Immature natural killer cell (primary cell): ENCODE measurements at regions not wholly inside any gene's neighbourhood (a gene's known extent, or its start where the extent isn't known, plus 50 kb on each side); places are given as distances from the start of the nearest gene placed in this dataset.
A peak's percentile ranks its signal among the peaks of the same experiment; 100 is the strongest.

ENCODE experiments used
- DNase-seq, 3 donors: peaks; one replicate each; pipeline ENCODE4 v3.0.0; 2022; ENCODE audit warnings: mixed read lengths in 1 of 3
- H3K27ac Mint-ChIP-seq, 6 donors: one replicate each; pipeline ENCODE4 v1.8.0; 2020; ENCODE audit warnings: mixed read lengths in 6 of 6, mild to moderate bottlenecking in 5 of 6, inconsistent platforms in 4 of 6, moderate library complexity in 3 of 6
- H3K27me3 Mint-ChIP-seq, 3 donors: one replicate each; pipeline ENCODE4 v1.8.0; 2020 to 2021; ENCODE audit warnings: low read depth in 3 of 3, mild to moderate bottlenecking in 3 of 3, mixed read lengths in 3 of 3, moderate library complexity in 3 of 3, inconsistent platforms in 1 of 3
- H3K36me3 Mint-ChIP-seq, 3 donors: one replicate each; pipeline ENCODE4 v1.8.0; 2020; ENCODE audit warnings: mixed read lengths in 3 of 3, inconsistent platforms in 2 of 3, mild to moderate bottlenecking in 2 of 3
- H3K4me1 Mint-ChIP-seq, 2 donors: one replicate each; pipeline ENCODE4 v1.8.0; 2020; ENCODE audit warnings: inconsistent platforms in 2 of 2, mild to moderate bottlenecking in 2 of 2, mixed read lengths in 2 of 2, moderate library complexity in 1 of 2
- H3K4me3 Mint-ChIP-seq, 5 donors: one replicate each; pipeline ENCODE4 v1.8.0; 2020; ENCODE audit warnings: mild to moderate bottlenecking in 5 of 5, mixed read lengths in 5 of 5, inconsistent platforms in 3 of 5, moderate library complexity in 3 of 5
- H3K9me3 Mint-ChIP-seq, 6 donors: one replicate each; pipeline ENCODE4 v1.8.0; 2020; ENCODE audit warnings: mild to moderate bottlenecking in 6 of 6, mixed read lengths in 6 of 6, inconsistent platforms in 4 of 6, moderate library complexity in 3 of 6

GRCh38 chr7:135844903-135845302 lies 96.3 kb upstream of the FAM180A start:
- Mint-ChIP-seq H3K36me3 (no peaks in the 10 kb centered on the region), H3K4me1 (peaks cover 15 to 16% of the 10 kb centered on the region in 2 donors), H3K9me3 (peaks cover 0 to 4% (median 0%) of the 10 kb centered on the region in 6 donors), H3K27ac (no peak overlapping the region), H3K4me3 (no peak overlapping the region), H3K27me3 (peaks cover 0 to 9% (median 2%) of the 10 kb centered on the region in 3 donors)
- no peak for DNase-seq

DNA sequence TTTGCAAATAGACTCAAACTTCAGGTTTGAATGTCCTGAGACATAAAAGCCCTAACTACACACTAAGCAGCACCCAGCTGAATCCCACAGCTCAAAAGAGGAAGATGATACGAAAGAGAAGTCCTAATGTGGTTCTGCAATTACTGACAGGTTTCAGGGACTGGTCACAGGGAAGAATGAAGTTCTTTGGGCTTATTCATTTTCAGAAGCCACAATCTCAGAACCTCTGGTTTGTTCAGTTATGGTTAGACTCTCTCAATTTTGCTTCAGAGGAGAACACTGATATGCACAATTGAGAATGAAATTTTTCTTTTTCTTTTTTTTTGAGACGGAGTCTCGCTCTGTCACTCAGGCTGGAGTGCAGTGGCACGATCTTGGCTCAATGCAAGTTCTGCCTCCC lies 94.6 kb upstream of the FAM180A start:
- H3K9me3 Mint-ChIP-seq: no peaks in the 10 kb centered on the region
- DNase-seq: no peak
- peaks cover 15 to 16% of the 10 kb centered on the region in 2 donors for H3K4me1 Mint-ChIP-seq
- peak overlapping the region in 2 of 6 donors; percentile 7 to 42 for H3K27ac Mint-ChIP-seq
- H3K27me3 Mint-ChIP-seq: peaks cover 0 to 9% (median 2%) of the 10 kb centered on the region in 3 donors
- no peak overlapping the region for H3K4me3 Mint-ChIP-seq
- H3K36me3 Mint-ChIP-seq: no peaks in the 10 kb centered on the region

DNA sequence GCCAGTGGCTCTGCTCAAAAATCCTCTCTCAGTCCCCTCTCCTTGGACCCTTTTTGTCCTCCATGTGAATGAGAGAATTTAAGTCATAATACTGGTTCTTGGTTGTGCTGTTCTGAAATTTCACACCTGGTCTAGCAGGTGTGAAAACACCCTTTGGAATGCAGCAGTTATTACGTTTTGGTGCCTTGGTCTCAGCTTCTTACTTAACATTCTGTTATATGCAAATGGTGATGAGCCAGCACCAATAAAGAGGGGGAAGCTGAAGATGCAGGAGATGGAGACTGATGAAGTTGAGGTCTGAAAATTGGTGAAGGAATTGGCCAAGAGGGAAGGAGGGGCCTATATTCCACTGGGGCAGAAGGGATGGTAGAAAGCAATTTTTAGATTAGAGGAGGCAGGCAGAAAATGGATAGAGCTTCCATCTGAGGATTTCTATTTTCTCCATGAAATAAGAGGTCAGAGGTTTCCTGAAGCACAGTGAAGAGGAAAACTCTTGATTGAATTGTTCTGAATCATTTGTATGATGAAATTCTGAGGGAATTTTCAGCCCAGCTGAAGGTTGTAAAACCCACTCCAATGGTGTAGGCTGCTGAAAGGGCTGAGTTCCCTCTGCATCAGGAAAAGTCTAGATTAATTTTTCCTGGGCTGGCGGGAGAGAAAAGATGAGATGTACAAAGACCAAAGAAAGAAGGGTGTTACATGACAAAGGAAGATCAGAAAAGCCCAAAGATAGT lies 94.0 kb upstream of the FAM180A start:
- Mint-ChIP-seq H3K9me3 (no peaks in the 10 kb centered on the region), H3K4me3 (peak overlapping the region in 2 of 5 donors; percentile 6 to 30), H3K4me1 (peaks cover 15 to 16% of the 10 kb centered on the region in 2 donors), H3K27me3 (peaks cover 0 to 9% (median 2%) of the 10 kb centered on the region in 3 donors), H3K27ac (peak overlapping the region in 4 of 6 donors; percentile 7 to 73 (median 50)), H3K36me3 (no peaks in the 10 kb centered on the region)
- DNase-seq: peak in 1 of 3 donors; percentile 7

DNA sequence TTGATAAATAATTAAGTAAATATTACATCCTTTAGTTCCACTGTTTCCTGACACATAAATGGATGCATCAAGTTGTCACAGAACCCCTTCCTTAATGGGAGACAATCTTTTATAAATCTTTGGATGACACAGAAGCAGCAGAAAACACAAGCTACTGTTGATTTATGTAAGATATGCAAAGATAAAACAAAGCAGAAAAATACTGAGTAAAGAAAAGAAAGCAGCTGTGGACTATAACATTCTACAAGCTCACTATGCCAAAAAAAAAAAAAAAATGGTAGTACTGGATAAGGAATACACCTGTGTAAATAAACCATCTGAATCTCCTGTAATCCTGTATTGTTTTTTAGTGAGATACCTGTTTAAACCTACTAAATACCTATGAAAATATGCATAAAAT lies 92.0 kb upstream of the FAM180A start:
- peaks cover 15 to 16% of the 10 kb centered on the region in 2 donors for H3K4me1 Mint-ChIP-seq
- peaks cover 0 to 1% (median 0%) of the 10 kb centered on the region in 3 donors for H3K27me3 Mint-ChIP-seq
- H3K4me3 Mint-ChIP-seq: no peak overlapping the region
- H3K36me3 Mint-ChIP-seq: no peaks in the 10 kb centered on the region
- no peak for DNase-seq
- no peaks in the 10 kb centered on the region for H3K9me3 Mint-ChIP-seq
- H3K27ac Mint-ChIP-seq: no peak overlapping the region

DNA sequence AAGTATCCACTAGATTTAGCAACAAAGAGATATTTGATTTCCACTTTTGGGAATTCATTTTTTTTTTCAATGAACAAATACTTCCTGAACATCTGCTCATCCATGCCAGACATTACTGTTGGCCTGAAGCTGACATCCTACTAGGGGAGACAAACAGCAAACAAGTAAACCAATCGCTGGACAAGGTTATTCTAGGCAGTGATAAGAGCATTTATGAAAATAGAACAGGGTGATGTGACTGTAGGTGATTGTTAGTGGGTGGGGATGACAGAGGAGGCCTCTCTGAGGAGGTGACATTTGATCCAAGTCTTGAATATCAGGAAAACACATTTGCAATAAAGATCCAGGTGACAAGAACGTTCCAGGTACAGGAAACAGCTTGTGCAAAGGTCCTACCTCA lies 89.1 kb upstream of the FAM180A start:
- Mint-ChIP-seq H3K4me3 (no peak overlapping the region), H3K36me3 (peaks cover 0 to 4% (median 0%) of the 10 kb centered on the region in 3 donors), H3K27me3 (peaks cover 0 to 1% (median 0%) of the 10 kb centered on the region in 3 donors), H3K4me1 (peaks cover 32 to 33% of the 10 kb centered on the region in 2 donors), H3K27ac (no peak overlapping the region), H3K9me3 (no peaks in the 10 kb centered on the region)
- DNase-seq: no peak

DNA sequence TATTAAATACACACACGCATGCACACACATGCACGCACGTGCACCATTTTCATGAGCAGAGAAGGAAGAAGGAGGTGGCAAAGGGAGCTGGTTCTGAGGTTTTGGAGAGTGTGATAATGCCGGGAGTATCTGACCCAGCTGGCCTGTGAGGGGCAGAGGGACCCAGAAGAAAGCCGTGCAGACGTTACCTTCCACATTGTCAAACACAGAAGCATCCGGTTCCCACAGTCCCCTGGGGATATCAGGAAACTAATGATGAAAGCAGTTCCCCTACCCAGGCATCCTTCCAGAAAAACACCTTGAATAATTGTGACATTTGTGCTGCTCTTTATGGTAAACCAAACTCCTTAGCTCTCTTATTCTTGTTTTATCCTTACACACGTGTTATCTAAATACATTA lies 85.7 kb upstream of the FAM180A start:
- Mint-ChIP-seq H3K4me1 (peaks cover 54 to 55% of the 10 kb centered on the region in 2 donors), H3K9me3 (peaks cover 0 to 1% (median 0%) of the 10 kb centered on the region in 6 donors), H3K4me3 (peak overlapping the region; percentile 2 to 57 (median 27)), H3K36me3 (peaks cover 0 to 7% (median 0%) of the 10 kb centered on the region in 3 donors), H3K27me3 (peaks cover 0 to 2% (median 0%) of the 10 kb centered on the region in 3 donors), H3K27ac (peak overlapping the region in 4 of 6 donors; percentile 8 to 66 (median 48))
- no peak for DNase-seq

GRCh38 chr7:135833642-135834041 lies 85.0 kb upstream of the FAM180A start:
- Mint-ChIP-seq H3K27me3 (peaks cover 0 to 2% (median 0%) of the 10 kb centered on the region in 3 donors), H3K9me3 (peaks cover 0 to 6% (median 0%) of the 10 kb centered on the region in 6 donors), H3K4me1 (peaks cover 61% of the 10 kb centered on the region in 2 donors), H3K36me3 (peaks cover 0 to 7% (median 0%) of the 10 kb centered on the region in 3 donors), H3K27ac (peak overlapping the region; percentile 44 to 94 (median 64)), H3K4me3 (peak overlapping the region in 4 of 5 donors; percentile 13 to 27 (median 21))
- no peak for DNase-seq

GRCh38 chr7:135831455-135832195 lies 83.0 kb upstream of the FAM180A start:
- Mint-ChIP-seq H3K36me3 (peaks cover 0 to 7% (median 0%) of the 10 kb centered on the region in 3 donors), H3K9me3 (peaks cover 0 to 6% (median 0%) of the 10 kb centered on the region in 6 donors), H3K4me3 (peak overlapping the region; percentile 54 to 81 (median 64)), H3K27me3 (peaks cover 0 to 2% (median 0%) of the 10 kb centered on the region in 3 donors), H3K27ac (peak overlapping the region; percentile 79 to 97 (median 92)), H3K4me1 (peaks cover 62 to 63% of the 10 kb centered on the region in 2 donors)
- peak; percentile 26 to 62 (median 43) for DNase-seq

DNA sequence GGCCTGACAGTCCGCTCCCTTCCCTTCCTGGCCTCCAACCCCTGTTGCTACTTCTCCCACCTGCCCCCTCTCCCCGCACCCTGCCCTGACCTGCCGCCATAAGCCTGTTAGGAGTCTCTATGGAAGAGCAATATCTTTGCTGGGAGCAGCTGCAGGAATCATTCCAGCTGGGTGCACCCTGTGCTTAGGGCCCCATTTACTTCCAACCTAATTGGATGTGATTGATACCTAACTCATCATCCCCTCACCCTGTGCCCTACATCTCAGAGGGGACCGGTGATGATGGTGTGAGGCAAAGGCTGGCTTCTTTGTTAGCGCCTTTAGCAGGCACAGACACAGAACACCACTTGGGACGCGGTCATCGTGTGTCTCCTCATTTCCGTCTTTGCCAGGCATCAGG lies 80.0 kb upstream of the FAM180A start:
- Mint-ChIP-seq H3K4me3 (no peak overlapping the region), H3K4me1 (peaks cover 49 to 51% of the 10 kb centered on the region in 2 donors), H3K27ac (peak overlapping the region in 2 of 6 donors; percentile 1 to 77), H3K27me3 (peaks cover 0 to 2% (median 0%) of the 10 kb centered on the region in 3 donors), H3K9me3 (peaks cover 0 to 6% (median 0%) of the 10 kb centered on the region in 6 donors), H3K36me3 (peaks cover 0 to 4% (median 0%) of the 10 kb centered on the region in 3 donors)
- DNase-seq: no peak

- no peak overlapping the region for H3K4me3 Mint-ChIP-seq
- peaks cover 0 to 6% (median 0%) of the 10 kb centered on the region in 6 donors for H3K9me3 Mint-ChIP-seq
- H3K27ac Mint-ChIP-seq: peak overlapping the region in 2 of 6 donors; percentile 29 to 41
- no peak for DNase-seq
- peaks cover 0 to 7% (median 0%) of the 10 kb centered on the region in 3 donors for H3K36me3 Mint-ChIP-seq
- peaks cover 37 to 39% of the 10 kb centered on the region in 2 donors for H3K4me1 Mint-ChIP-seq
- H3K27me3 Mint-ChIP-seq: peaks cover 0 to 2% (median 0%) of the 10 kb centered on the region in 3 donors
Measured at GRCh38 chr7:135827391-135827790, 78.8 kb upstream of the FAM180A start.

DNA sequence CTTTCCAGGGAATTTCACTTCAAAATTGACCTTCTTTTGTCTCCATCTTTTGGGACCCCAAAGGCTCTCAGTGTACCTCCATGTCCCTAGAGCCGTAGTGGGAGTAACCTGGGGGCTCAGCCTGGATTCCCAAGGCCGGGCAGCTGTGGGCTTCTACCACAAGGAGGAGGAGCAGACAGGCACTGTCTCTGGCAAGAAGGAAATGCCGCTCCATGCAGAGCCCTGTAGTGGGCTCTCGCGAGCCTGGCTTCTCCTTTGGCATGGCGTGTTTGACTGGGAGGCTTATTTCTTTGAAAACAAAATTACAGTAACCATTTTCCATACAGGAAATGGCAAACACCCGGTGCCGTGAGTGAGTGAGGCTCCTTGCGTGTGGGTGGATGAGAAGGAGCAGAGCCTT lies 76.8 kb upstream of the FAM180A start:
- H3K27me3 Mint-ChIP-seq: peaks cover 0 to 2% (median 0%) of the 10 kb centered on the region in 3 donors
- H3K9me3 Mint-ChIP-seq: peaks cover 0 to 4% (median 0%) of the 10 kb centered on the region in 6 donors
- peaks cover 17 to 21% of the 10 kb centered on the region in 2 donors for H3K4me1 Mint-ChIP-seq
- DNase-seq: no peak
- H3K4me3 Mint-ChIP-seq: no peak overlapping the region
- H3K27ac Mint-ChIP-seq: no peak overlapping the region
- H3K36me3 Mint-ChIP-seq: peaks cover 0 to 7% (median 0%) of the 10 kb centered on the region in 3 donors

GRCh38 chr7:135822376-135822775 lies 73.8 kb upstream of the FAM180A start:
- Mint-ChIP-seq H3K9me3 (no peaks in the 10 kb centered on the region), H3K4me1 (peaks cover 0 to 2% of the 10 kb centered on the region in 2 donors), H3K27ac (no peak overlapping the region), H3K4me3 (no peak overlapping the region), H3K36me3 (peaks cover 0 to 7% (median 0%) of the 10 kb centered on the region in 3 donors), H3K27me3 (peaks cover 0 to 2% (median 2%) of the 10 kb centered on the region in 3 donors)
- no peak for DNase-seq

DNA sequence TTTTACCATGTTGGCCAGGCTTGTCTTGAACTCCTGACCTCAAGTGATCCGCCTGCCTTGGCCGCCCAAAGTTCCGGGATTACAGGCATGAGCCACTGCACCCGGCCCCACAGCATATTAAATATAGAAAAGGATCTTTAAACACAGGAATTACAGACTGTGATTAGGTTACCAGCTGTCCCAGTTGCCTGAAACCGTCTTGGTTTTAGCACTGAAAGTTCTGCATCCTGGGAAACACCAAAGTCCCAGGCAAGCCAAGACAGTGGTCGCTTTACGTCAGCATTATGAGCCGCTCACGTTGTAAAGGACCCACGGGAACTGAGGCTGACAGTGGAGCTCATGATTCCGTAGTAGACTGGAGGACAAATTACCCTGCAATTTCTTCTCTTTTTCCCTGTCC lies 69.0 kb upstream of the FAM180A start:
- no peak overlapping the region for H3K27ac Mint-ChIP-seq
- no peaks in the 10 kb centered on the region for H3K9me3 Mint-ChIP-seq
- DNase-seq: no peak
- peaks cover under 1 to 2% (median 2%) of the 10 kb centered on the region in 3 donors for H3K27me3 Mint-ChIP-seq
- no peaks in the 10 kb centered on the region for H3K4me1 Mint-ChIP-seq
- H3K4me3 Mint-ChIP-seq: no peak overlapping the region
- H3K36me3 Mint-ChIP-seq: peaks cover 0 to 4% (median 0%) of the 10 kb centered on the region in 3 donors
